Neural cell (in vitro differentiated cells): ENCODE measurements at regions not wholly inside any gene's neighbourhood (a gene's known extent, or its start where the extent isn't known, plus 50 kb on each side); places are given as distances from the start of the nearest gene placed in this dataset.

Experiments used
- H2AFZ ChIP-seq: fragments of 200-600, 300-800 bp; sonication (generic), shearing (Covaris generic); 2 replicates; pipeline ENCODE4 v1.6.0; 2014; ENCODE audit warnings: low read depth, mild to moderate bottlenecking, antibody characterized with exemption, low read length, moderate library complexity
- H3F3A ChIP-seq: fragments of 200-600 bp; shearing (Covaris generic); 2 replicates; pipeline ENCODE4 v1.6.1; 2016; ENCODE audit warnings: mild to moderate bottlenecking, moderate library complexity, mixed read lengths, antibody characterized with exemption, low read length; ENCODE audit not compliant: insufficient read depth, poor library complexity, severe bottlenecking
- H3K27ac ChIP-seq: fragments of 200-600, 300-800 bp; sonication (generic), shearing (Covaris generic); 2 replicates; pipeline ENCODE4 v1.5.1; 2014; ENCODE audit warnings: mild to moderate bottlenecking, low read length, moderate library complexity
- H3K27me3 ChIP-seq: fragments of 300-800, 200-600 bp; sonication (generic), shearing (Covaris generic); 2 replicates; pipeline ENCODE4 v1.6.0; 2014; ENCODE audit warnings: mild to moderate bottlenecking, low read depth, low read length, moderate library complexity; ENCODE audit not compliant: insufficient read depth
- H3K36me3 ChIP-seq: fragments of 300-800, 200-600 bp; sonication (generic), shearing (Covaris generic); 2 replicates; pipeline ENCODE4 v1.5.1; 2014; ENCODE audit warnings: mild to moderate bottlenecking, antibody characterized with exemption, low read length, moderate library complexity; ENCODE audit not compliant: insufficient read depth
- H3K4me2 ChIP-seq: fragments of 300-800, 200-600 bp; sonication (generic), shearing (Covaris generic); 2 replicates; pipeline ENCODE4 v1.6.0; 2014; ENCODE audit warnings: mild to moderate bottlenecking, low read length
- H3K4me3 ChIP-seq: fragments of 300-800, 200-600 bp; sonication (generic), shearing (Covaris generic); 2 replicates; pipeline ENCODE4 v1.5.1; 2014; ENCODE audit warnings: mild to moderate bottlenecking, low read length, moderate library complexity
- H3K79me2 ChIP-seq: fragments of 200-600 bp; shearing (Covaris generic); replicated peaks from 2 replicates; pipeline ENCODE4 v1.6.0; 2014; ENCODE audit warnings: mild to moderate bottlenecking, low read length, moderate library complexity; ENCODE audit not compliant: insufficient read depth
- H3K9ac ChIP-seq: fragments of 300-800, 200-600 bp; sonication (generic), shearing (Covaris generic); 2 replicates; pipeline ENCODE4 v1.6.1; 2016; ENCODE audit warnings: mild to moderate bottlenecking, low read length, mixed read lengths
- H3K9me2 ChIP-seq: fragments of 200-600 bp; shearing (Covaris generic); 2 replicates; pipeline ENCODE4 v1.6.1; 2016; ENCODE audit warnings: mild to moderate bottlenecking, low read length, mixed read lengths; ENCODE audit not compliant: insufficient read depth
- H3K9me3 ChIP-seq: fragments of 200-600, 300-800 bp; sonication (generic), shearing (Covaris generic); 2 replicates; pipeline ENCODE4 v1.6.1; 2016; ENCODE audit warnings: mild to moderate bottlenecking, mixed run types, low read length, moderate library complexity, mixed read lengths
- H4K20me1 ChIP-seq: fragments of 200-600 bp; shearing (Covaris generic); 2 replicates; pipeline ENCODE4 v1.6.1; 2016; ENCODE audit warnings: mild to moderate bottlenecking, mixed run types; ENCODE audit not compliant: insufficient read depth
- CTCF ChIP-seq: fragments of 450-650 bp; IDR thresholded peaks from 2 replicates; pipeline ENCODE4 v1.5.1; 2014; ENCODE audit warnings: antibody characterized with exemption, mild to moderate bottlenecking, moderate library complexity; ENCODE audit not compliant: poor library complexity, severe bottlenecking
- EP300 ChIP-seq: fragments of 450-650 bp; conservative IDR thresholded peaks from 2 replicates; pipeline ENCODE4 v1.6.1; 2014; ENCODE audit warnings: antibody characterized with exemption, mild to moderate bottlenecking, moderate library complexity; ENCODE audit not compliant: poor library complexity, severe bottlenecking
- EZH2 ChIP-seq: fragments of 200-600, 300-800 bp; shearing (Covaris generic), sonication (generic); IDR thresholded peaks from 2 replicates; pipeline ENCODE4 v1.6.1; 2014; ENCODE audit warnings: antibody characterized with exemption, low read length, borderline replicate concordance, mild to moderate bottlenecking; ENCODE audit not compliant: insufficient read depth, poor library complexity, severe bottlenecking
- MXI1 ChIP-seq: fragments of 450-650 bp; conservative IDR thresholded peaks from 2 replicates; pipeline ENCODE4 v1.6.1; 2014; ENCODE audit warnings: antibody characterized with exemption, mild to moderate bottlenecking; ENCODE audit not compliant: poor library complexity, severe bottlenecking
- POLR2AphosphoS5 ChIP-seq: IDR thresholded peaks from 2 replicates; pipeline ENCODE4 v1.6.1; 2012
- RAD21 ChIP-seq: fragments of 450-650 bp; conservative IDR thresholded peaks from 2 replicates; pipeline ENCODE4 v1.6.1; 2014; ENCODE audit warnings: antibody characterized with exemption, mild to moderate bottlenecking, moderate library complexity
- REST ChIP-seq: IDR thresholded peaks from 2 replicates; pipeline ENCODE4 v1.6.1; 2012; ENCODE audit warnings: borderline replicate concordance
- SMC3 ChIP-seq: fragments of 450-650 bp; conservative IDR thresholded peaks from 2 replicates; pipeline ENCODE4 v1.6.1; 2014; ENCODE audit warnings: antibody characterized with exemption, mild to moderate bottlenecking, moderate library complexity; ENCODE audit not compliant: poor library complexity
- TAF1 ChIP-seq: IDR thresholded peaks from 2 replicates; pipeline ENCODE4 v1.6.1; 2012; ENCODE audit warnings: low read depth

DNA sequence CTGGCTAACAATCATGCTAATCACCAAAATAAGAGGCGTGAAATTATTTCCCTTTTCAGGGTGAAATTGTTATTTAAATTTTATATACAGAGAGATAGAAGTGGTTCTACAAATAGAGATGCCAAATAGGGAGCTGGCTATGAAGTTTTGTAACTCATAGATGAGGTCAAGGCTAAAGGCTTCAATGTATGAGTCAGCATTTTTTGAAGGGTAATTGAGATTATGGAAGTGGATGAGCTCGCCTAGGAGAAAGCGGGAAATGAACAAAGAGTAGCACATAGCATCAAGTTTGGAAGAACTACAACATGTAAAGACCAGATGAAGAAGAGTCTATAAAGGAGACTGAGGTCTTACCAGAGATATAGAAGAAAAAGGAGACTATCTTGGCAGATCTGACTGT is 838.1 kb downstream of the DNAJB9 start:
- TF ChIP-seq POLR2AphosphoS5 (no peak), CTCF (no peak), MXI1 (no peak), SMC3 (no peak), RAD21 (no peak), EP300 (no peak), TAF1 (no peak), REST (no peak), EZH2 (no peak)
- no peaks in the 10 kb centered on the region for H3K36me3 ChIP-seq
- H3K79me2 ChIP-seq: no peaks in the 10 kb centered on the region
- no peaks in the 10 kb centered on the region for H3K9me3 ChIP-seq
- no peaks in the 10 kb centered on the region for H3K27me3 ChIP-seq
- H4K20me1 ChIP-seq: no peaks in the 10 kb centered on the region
- H3K4me3 ChIP-seq: no peak overlapping the region
- H3K27ac ChIP-seq: no peak overlapping the region
- H2AFZ ChIP-seq: no peak overlapping the region
- H3K9ac ChIP-seq: no peak overlapping the region
- no peaks in the 10 kb centered on the region for H3K9me2 ChIP-seq
- no peak overlapping the region for H3K4me2 ChIP-seq
- H3F3A ChIP-seq: no peaks in the 10 kb centered on the region

DNA sequence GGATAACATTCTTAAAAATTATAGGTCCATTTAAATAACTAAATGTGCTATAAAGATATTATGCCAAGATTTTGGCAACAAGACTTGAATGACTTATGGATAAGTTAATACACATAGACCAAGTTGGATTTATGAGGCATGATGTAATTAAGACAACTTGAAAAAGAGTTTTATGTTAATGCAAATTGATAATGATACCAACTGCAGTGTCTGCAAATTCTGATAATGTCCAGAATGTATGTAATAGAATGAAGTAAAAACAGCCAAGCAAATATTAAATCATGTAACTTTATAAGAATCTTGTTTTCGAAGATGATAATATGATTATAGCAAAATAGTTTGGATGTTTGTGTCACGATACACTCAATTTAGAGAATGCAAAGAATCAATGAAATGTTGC is 868.3 kb downstream of the DNAJB9 start:
- Histone ChIP-seq H4K20me1 (no peaks in the 10 kb centered on the region), H3K36me3 (no peaks in the 10 kb centered on the region), H3K9me3 (peaks cover 2% of the 10 kb centered on the region), H3K27ac (no peak overlapping the region), H3K4me2 (no peak overlapping the region), H3K27me3 (no peaks in the 10 kb centered on the region), H3K9ac (no peak overlapping the region), H3K79me2 (no peaks in the 10 kb centered on the region), H3K9me2 (no peaks in the 10 kb centered on the region), H3F3A (no peaks in the 10 kb centered on the region), H3K4me3 (no peak overlapping the region), H2AFZ (no peak overlapping the region)
- TF ChIP-seq SMC3 (no peak), POLR2AphosphoS5 (no peak), TAF1 (no peak), MXI1 (no peak), EZH2 (no peak), CTCF (no peak), RAD21 (no peak), EP300 (no peak), REST (no peak)
